ENCODE measurements at regions not wholly inside any gene's neighbourhood (a gene's known extent, or its start where the extent isn't known, plus 50 kb on each side); places are given as distances from the start of the nearest gene placed in this dataset.

DNA sequence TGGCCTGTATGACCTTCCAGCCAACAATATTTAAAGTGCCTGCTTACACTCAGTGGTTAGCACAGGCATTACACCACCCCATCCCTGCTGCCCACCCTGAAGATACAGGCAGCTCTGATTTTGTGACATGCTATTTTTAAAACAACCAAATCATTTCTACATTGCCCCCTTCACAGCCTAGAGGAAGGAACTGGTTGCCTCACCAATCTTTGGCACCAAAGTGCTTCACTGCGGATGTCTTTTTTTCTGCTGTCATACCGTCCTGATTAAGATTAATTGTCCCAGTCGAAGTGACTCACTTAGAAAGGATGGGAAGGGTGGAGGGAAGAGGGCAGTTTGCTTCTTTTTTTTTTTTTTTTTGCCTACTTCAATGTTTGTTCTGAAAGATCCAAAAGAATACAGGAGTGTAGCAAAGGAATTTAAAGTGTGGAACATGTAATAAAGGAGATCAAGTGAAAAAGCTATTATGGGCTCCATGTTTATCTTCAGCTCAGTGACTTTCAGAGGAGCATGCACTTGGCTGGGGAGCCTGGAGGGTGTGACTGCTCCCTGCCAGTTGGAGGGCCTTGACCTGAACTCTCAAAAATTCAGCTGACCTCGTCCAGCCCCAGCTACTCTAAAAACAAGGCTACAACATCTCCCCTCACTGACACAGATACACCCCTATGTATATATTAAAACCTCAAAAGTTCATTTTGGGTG, 501.1 kb upstream of the TNP1 start:
- CTCF ChIA-PET, result interaction anchor here (1.3 kb wide), 1 partner anchor 10 kb away, joined by 3 read pairs; no protein-coding TSS in a partner anchor
- WGBS (ENCODE audit: low lambda C conversion rate), result 5% methylated on average over 4 of the region's 4 CpGs
- TF ChIP-seq, protein P1, sequence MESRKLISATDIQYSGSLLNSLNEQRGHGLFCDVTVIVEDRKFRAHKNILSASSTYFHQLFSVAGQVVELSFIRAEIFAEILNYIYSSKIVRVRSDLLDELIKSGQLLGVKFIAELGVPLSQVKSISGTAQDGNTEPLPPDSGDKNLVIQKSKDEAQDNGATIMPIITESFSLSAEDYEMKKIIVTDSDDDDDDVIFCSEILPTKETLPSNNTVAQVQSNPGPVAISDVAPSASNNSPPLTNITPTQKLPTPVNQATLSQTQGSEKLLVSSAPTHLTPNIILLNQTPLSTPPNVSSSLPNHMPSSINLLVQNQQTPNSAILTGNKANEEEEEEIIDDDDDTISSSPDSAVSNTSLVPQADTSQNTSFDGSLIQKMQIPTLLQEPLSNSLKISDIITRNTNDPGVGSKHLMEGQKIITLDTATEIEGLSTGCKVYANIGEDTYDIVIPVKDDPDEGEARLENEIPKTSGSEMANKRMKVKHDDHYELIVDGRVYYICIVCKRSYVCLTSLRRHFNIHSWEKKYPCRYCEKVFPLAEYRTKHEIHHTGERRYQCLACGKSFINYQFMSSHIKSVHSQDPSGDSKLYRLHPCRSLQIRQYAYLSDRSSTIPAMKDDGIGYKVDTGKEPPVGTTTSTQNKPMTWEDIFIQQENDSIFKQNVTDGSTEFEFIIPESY (IDR thresholded peaks at IDR 0.05; ENCODE audit: borderline replicate concordance, low read depth), result peak; percentile 77; the same call in 1 of the 2 replicates
- TF ChIP-seq POLR2AphosphoS5 (IDR thresholded peaks at IDR 0.05; ENCODE audit: low read depth, low read length) (peak; percentile 63; the same call in 1 of the 2 replicates), RAD21 (IDR thresholded peaks at IDR 0.05; ENCODE audit: low read length) (0 out of 2 replicates have a peak, but pooled peaks have one; percentile 22), JUND (IDR thresholded peaks at IDR 0.05) (peak; percentile 100), NFIC (IDR thresholded peaks at IDR 0.05; ENCODE audit: borderline replicate concordance) (peak; percentile 95), EP300 (IDR thresholded peaks at IDR 0.05; ENCODE audit: borderline replicate concordance in 1 of 2, low read depth in 1 of 2, low read length in 1 of 2) (peak; percentile 77 to 98), FOXM1 (IDR thresholded peaks at IDR 0.05; ENCODE audit: low read depth) (peak; percentile 84), RXRA (IDR thresholded peaks at IDR 0.05; ENCODE audit: borderline replicate concordance, low read depth) (peak; percentile 93), MEF2A (IDR thresholded peaks at IDR 0.05; ENCODE audit: borderline replicate concordance, low read depth) (peak; percentile 87), RFX5 (IDR thresholded peaks at IDR 0.05; ENCODE audit: low read length) (no peak), FOSL2 (IDR thresholded peaks at IDR 0.05; ENCODE audit: borderline replicate concordance, low read depth) (peak; percentile 99), GATA2 (CRISPR knock-in tag; IDR thresholded peaks at IDR 0.05) (no peak), SIN3A (IDR thresholded peaks at IDR 0.05; ENCODE audit: borderline replicate concordance, low read depth, low read length) (peak; percentile 76; the same call in 1 of the 2 replicates), TAF1 (IDR thresholded peaks at IDR 0.05; ENCODE audit: borderline replicate concordance, low read depth, low read length) (no peak), GABPA (IDR thresholded peaks at IDR 0.05; ENCODE audit: low read depth) (no peak), EZH2phosphoT487 (IDR thresholded peaks at IDR 0.05; ENCODE audit: borderline replicate concordance, low read depth) (no peak), RCOR1 (IDR thresholded peaks at IDR 0.05; ENCODE audit: low read length) (no peak), YY1 (IDR thresholded peaks at IDR 0.05; ENCODE audit: low read depth) (no peak), TCF12 (IDR thresholded peaks at IDR 0.05) (peak; percentile 93), ELF1 (IDR thresholded peaks at IDR 0.05) (peak; percentile 56), TEAD4 (IDR thresholded peaks at IDR 0.05; ENCODE audit: borderline replicate concordance, insufficient read depth) (peak; percentile 87)
- TF ChIP-seq, protein P2, sequence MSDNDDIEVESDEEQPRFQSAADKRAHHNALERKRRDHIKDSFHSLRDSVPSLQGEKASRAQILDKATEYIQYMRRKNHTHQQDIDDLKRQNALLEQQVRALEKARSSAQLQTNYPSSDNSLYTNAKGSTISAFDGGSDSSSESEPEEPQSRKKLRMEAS (IDR thresholded peaks at IDR 0.05; ENCODE audit: low read depth), result no peak; the same call in none of the 2 replicates
- TF ChIP-seq, protein P3, sequence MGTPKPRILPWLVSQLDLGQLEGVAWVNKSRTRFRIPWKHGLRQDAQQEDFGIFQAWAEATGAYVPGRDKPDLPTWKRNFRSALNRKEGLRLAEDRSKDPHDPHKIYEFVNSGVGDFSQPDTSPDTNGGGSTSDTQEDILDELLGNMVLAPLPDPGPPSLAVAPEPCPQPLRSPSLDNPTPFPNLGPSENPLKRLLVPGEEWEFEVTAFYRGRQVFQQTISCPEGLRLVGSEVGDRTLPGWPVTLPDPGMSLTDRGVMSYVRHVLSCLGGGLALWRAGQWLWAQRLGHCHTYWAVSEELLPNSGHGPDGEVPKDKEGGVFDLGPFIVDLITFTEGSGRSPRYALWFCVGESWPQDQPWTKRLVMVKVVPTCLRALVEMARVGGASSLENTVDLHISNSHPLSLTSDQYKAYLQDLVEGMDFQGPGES (IDR thresholded peaks at IDR 0.05; ENCODE audit: low read depth, low read length), result no peak
- TF ChIP-seq, protein P4, sequence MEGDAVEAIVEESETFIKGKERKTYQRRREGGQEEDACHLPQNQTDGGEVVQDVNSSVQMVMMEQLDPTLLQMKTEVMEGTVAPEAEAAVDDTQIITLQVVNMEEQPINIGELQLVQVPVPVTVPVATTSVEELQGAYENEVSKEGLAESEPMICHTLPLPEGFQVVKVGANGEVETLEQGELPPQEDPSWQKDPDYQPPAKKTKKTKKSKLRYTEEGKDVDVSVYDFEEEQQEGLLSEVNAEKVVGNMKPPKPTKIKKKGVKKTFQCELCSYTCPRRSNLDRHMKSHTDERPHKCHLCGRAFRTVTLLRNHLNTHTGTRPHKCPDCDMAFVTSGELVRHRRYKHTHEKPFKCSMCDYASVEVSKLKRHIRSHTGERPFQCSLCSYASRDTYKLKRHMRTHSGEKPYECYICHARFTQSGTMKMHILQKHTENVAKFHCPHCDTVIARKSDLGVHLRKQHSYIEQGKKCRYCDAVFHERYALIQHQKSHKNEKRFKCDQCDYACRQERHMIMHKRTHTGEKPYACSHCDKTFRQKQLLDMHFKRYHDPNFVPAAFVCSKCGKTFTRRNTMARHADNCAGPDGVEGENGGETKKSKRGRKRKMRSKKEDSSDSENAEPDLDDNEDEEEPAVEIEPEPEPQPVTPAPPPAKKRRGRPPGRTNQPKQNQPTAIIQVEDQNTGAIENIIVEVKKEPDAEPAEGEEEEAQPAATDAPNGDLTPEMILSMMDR (IDR thresholded peaks at IDR 0.05), result peak; percentile 21
- TF ChIP-seq, protein P5, sequence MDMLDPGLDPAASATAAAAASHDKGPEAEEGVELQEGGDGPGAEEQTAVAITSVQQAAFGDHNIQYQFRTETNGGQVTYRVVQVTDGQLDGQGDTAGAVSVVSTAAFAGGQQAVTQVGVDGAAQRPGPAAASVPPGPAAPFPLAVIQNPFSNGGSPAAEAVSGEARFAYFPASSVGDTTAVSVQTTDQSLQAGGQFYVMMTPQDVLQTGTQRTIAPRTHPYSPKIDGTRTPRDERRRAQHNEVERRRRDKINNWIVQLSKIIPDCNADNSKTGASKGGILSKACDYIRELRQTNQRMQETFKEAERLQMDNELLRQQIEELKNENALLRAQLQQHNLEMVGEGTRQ (IDR thresholded peaks at IDR 0.05; ENCODE audit: borderline replicate concordance, low read depth, low read length), result no peak
- TF ChIP-seq, protein P6, sequence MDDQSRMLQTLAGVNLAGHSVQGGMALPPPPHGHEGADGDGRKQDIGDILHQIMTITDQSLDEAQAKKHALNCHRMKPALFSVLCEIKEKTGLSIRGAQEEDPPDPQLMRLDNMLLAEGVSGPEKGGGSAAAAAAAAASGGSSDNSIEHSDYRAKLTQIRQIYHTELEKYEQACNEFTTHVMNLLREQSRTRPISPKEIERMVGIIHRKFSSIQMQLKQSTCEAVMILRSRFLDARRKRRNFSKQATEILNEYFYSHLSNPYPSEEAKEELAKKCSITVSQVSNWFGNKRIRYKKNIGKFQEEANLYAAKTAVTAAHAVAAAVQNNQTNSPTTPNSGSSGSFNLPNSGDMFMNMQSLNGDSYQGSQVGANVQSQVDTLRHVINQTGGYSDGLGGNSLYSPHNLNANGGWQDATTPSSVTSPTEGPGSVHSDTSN (IDR thresholded peaks at IDR 0.05), result peak; percentile 98

More for the DNA sequence above, 501.1 kb upstream of the TNP1 start:
- Histone ChIP-seq H3K4me3 (ENCODE audit: low read depth in 2 of 2, low read length in 1 of 2) (no peak overlapping the region), H3K4me1 (ENCODE audit: control insufficient read depth in 1 of 2, insufficient read depth in 2 of 2, low read depth in 1 of 2, low read length in 1 of 2) (peaks cover 6 to 34% of the 10 kb centered on the region in 2 experiments), H3K27ac (ENCODE audit: low read depth in 2 of 2, low read length in 1 of 2) (peak overlapping the region; percentile 88), H3K79me2 (ENCODE audit: insufficient read depth) (no peaks in the 10 kb centered on the region), H3K36me3 (replicated peaks in 1 of 2; ENCODE audit: control insufficient read depth in 1 of 2, insufficient read depth in 2 of 2, low read length in 1 of 2) (no peaks in the 10 kb centered on the region), H3K9me2 (no peaks in the 10 kb centered on the region), H4K20me1 (ENCODE audit: insufficient read depth) (no peaks in the 10 kb centered on the region), H3F3A (replicated peaks; ENCODE audit: insufficient read depth) (peaks cover 26% of the 10 kb centered on the region), H3K27me3 (ENCODE audit: insufficient read depth) (no peaks in the 10 kb centered on the region), H3K9me3 (no peaks in the 10 kb centered on the region), H3K9ac (peak overlapping the region; percentile 25; the same call in 1 of the 2 replicates), H2AFZ (ENCODE audit: low read depth) (peak overlapping the region; percentile 60; the same call in 1 of the 2 replicates), H3K4me2 (peak overlapping the region; percentile 59)
- POLR2A ChIA-PET, result no interaction called here
- peak; percentile 25 for DNase-seq
